ENCODE measurements at regions not wholly inside any gene's neighbourhood (a gene's known extent, or its start where the extent isn't known, plus 50 kb on each side); places are given as distances from the start of the nearest gene placed in this dataset.

DNA sequence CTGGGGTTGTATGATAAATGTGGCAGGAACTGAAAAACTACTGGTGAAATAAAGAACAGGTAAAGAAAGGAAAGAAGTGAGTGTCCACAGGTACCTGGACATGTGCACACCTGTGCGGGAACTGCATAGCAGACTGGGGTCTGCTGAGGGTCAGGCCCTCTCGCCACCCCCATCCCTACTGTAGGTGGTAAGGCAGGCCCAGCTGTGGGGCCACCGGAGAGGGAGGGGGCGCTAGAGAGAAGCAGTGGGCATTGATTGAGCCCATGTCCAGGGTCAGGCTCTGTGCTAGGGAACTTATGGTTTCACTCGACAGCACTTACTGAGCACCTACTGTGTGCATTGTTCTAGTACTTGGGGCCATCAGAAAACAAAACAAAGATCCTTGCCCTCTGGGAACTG, 400.5 kb downstream of the MATN1 start:
- no peak for DNase-seq (ENCODE audit: low read depth in 1 of 2, low spot score in 1 of 2)

DNA sequence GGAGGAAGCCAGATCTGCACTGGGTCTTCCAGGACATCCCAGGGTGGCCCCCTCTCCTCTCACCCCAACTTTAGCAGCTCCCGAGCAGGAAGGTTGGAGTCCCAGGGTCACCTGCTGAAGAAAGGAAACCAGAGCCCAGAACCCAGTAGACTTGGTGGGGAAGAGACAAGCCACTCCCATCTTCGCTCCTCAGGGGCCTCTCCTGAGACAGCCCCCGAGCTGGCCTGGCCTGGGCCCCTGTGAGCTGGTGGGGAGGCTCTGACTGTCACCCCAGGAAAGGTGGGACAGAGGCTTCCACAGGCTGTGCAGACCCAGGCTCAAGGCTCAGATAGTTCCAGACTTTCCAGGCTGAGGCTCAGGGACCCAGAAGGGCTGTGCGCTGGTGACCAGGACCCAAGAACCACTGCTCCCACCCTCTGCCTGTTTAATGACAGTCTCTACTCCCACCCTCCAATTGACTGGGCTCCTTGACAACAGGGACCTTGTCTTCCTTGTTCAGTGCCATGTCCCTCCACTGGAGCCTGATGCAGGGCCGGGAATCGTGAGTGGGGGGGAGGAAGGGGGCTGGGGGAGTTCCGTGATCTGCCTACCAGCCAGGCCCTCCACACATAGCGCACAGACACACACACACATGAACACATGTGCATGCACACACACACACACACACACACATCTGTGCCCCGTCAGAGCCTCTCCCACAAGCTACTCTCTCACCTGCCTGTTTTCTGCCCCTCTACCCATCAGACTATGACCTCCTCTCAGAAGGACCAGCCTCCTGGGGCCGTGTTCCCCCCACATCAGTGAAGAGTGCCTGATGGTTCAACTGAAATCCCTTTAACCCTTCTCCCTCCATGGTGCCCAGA, 401.2 kb downstream of the MATN1 start:
- DNase-seq (ENCODE audit: low read depth in 1 of 2, low spot score in 1 of 2), result no peak

DNA sequence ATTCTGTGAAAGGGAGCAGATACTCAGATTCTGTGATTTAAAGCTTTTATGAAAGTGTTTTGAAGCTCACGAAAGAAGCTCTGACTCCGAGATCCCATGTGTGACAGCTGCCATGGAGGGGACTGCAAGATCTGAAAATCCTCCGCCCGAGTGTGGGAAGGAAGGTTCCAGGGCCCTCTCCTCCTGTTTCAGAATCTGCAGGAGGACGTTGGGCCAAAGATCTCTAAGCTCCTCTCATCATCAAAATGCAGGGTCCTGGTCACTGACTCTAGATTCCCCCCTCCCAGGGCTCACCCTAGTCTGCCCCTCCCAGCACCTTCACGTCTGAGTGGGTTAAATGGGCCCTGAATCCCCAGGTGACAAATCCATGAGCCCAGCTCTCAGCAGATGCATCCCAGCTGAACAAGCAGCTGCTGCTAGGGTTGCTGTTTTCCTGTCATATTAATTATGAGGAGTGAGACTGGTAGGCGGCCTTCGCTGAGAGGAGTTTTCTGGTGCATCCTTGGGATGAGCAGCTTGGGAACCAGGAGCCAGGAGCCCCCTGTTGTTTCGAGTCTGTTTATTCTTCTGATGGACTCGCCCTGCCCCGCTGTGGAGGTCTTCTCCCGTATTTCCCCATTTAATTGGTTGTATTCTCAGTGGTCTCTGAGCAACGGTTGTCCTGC, 402.0 kb downstream of the MATN1 start:
- DNase-seq (ENCODE audit: low read depth in 1 of 2, low spot score in 1 of 2), result no peak

- DNase-seq (ENCODE audit: low read depth in 1 of 2, low spot score in 1 of 2), result no peak
These were observed 402.8 kb downstream of the MATN1 start for GRCh38 chr1:30320581-30320890.

DNA sequence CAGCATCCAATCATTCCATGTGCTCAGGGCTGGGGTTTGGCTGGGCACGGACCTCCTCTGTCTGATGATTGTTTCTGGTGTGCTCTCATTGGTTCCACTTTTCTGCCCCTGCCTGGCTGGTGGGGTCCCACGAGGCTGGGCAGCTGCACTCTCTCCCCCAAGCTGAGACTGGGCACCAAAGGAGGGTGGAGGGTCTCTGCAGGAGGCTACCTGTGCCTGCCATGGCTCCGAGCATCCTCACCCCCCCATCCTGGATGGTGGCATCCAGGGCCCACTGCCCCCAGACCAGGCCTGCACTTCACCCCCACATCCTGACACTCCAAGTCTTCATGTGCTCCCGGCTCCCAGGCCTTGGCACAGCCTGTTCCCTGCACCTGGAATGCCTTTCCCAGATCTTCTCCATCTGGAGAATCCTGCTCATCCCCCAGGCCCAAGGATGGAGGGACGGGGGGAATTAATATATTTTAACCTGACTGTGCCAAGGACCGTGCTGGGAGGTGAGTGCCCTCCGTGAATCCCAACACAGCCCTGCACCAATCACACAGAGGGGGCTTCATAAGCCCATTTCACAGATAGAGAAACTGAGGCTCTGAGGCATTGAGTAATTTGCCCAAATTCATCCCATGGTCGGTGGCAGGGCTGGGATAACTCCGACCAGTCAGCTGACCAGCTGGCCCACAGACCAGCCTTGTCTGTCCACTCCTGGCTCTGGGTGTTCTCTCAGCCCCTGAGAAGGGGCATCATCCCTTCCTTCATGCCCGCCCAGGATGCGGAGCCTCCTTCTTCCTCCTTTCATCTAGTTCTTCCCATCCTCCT, 403.4 kb downstream of the MATN1 start:
- no peak for DNase-seq (ENCODE audit: low read depth in 1 of 2, low spot score in 1 of 2)

DNA sequence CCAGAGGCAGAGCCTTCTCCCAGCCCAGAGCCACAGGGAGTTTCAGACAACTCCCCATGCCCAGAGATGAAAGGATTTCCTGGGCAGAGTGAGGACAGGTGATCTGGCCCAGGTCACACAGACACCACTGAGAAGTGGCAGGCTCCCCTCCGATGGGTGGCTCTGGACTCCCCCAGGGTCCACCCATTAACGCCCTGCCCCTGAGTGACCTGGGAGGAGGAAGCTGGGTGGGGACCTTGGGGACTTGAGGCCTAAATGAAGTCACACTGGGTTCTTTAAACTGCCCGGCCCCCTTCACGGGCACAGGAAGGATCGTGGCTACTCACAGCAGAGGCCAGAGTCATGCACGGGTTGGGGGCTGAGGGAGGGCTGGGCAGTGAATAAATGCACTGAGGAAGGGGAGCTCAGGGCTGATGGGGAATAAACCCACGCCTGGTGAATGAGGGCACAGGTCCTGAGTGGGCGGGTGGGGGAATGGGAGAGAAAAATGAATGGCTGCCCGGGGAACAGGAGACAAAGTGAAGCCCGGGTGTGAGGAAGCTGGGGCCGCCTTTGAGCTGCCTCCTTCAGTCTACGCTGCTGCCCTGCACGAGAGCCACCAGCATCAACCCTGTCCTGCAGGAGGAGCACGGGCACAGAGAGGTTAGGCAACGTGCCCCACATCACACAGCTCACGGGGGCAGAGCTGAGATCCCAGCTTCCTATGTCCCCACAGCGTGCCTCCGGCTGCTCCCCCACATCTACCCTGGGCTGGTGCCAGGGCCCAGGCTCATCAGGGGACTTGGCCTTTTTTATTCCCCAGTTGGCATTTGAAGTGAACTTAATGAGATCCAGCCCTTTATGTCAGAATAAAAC, 404.3 kb downstream of the MATN1 start:
- no peak for DNase-seq (ENCODE audit: low read depth in 1 of 2, low spot score in 1 of 2)

- no peak for DNase-seq (ENCODE audit: low read depth in 1 of 2, low spot score in 1 of 2)
These were observed 405.0 kb downstream of the MATN1 start for GRCh38 chr1:30318413-30318812.

DNA sequence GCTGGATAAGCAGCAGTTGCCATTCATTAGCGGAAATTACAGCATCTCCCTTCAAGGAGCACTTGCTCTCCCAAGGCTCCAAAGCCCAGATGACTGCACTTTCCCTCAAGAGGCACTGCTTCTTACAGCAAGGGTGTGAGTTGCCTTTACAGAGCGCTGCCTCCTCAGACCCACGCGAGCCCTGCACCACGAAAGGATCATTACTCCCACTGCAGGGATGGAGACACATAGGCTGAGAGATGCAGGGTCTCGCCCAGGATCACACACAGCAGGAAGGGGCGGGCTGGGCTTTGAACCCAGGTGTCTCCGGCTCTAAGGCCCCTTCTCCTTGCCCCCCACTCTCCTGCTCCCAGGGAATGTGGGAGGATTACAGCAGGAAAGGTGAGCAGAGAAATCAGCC, 405.5 kb downstream of the MATN1 start:
- DNase-seq (ENCODE audit: low read depth in 1 of 2, low spot score in 1 of 2), result no peak

- DNase-seq (ENCODE audit: low read depth in 1 of 2, low spot score in 1 of 2), result no peak
These were observed 407.3 kb downstream of the MATN1 start for GRCh38 chr1:30316056-30316455.

- no peak for DNase-seq (ENCODE audit: low read depth in 1 of 2, low spot score in 1 of 2)
These were observed 408.0 kb downstream of the MATN1 start for GRCh38 chr1:30315185-30315960.

DNA sequence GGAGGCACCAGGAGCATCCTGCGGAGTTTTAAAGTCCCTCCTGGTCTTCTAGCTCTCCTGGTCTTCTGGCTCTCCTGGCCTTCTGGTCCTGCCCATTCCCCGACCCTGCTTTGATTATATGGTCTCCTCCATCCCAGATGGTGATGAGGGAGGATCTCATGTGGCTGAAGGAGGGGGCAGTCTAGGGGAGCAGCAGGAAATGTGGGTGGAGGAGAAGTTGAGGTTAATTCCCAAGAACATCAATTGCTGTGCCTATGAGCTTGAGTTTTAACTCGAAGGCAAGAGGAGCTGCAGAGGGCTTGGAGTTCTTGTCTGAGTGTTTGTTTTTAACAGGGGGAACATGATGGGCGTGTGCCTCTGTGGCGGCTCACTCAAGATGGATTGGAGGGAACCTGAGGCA, 408.8 kb downstream of the MATN1 start:
- DNase-seq (ENCODE audit: low read depth in 1 of 2, low spot score in 1 of 2), result no peak

- no peak for DNase-seq (ENCODE audit: low read depth in 1 of 2, low spot score in 1 of 2)
These were observed 409.8 kb downstream of the MATN1 start for GRCh38 chr1:30313584-30313983.

- DNase-seq (ENCODE audit: low read depth in 1 of 2, low spot score in 1 of 2), result no peak
These were observed 410.2 kb downstream of the MATN1 start for GRCh38 chr1:30313176-30313575.

DNA sequence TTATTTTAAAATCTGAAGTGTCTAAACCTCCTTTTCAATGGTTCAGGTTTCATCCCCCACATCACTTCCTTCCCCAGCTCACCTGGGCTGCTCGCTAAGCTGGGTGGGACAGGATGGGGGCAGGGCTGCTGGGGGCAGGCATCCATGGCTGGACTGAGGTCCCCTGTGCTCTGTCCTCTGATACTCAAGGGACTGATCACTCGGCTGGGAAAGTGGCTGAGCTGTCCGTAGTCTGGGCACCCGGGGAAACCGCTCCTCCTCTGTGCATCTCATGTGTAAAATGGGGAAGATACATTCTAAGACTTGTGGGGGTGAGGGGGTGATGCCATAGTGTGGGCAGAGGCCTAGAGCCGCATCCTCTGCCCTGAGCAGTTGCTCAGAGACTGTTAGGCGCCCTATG, 411.2 kb downstream of the MATN1 start:
- no peak for DNase-seq (ENCODE audit: low read depth in 1 of 2, low spot score in 1 of 2)

- DNase-seq (ENCODE audit: low read depth in 1 of 2, low spot score in 1 of 2), result no peak
These were observed 411.6 kb downstream of the MATN1 start for GRCh38 chr1:30311749-30312148.

DNA sequence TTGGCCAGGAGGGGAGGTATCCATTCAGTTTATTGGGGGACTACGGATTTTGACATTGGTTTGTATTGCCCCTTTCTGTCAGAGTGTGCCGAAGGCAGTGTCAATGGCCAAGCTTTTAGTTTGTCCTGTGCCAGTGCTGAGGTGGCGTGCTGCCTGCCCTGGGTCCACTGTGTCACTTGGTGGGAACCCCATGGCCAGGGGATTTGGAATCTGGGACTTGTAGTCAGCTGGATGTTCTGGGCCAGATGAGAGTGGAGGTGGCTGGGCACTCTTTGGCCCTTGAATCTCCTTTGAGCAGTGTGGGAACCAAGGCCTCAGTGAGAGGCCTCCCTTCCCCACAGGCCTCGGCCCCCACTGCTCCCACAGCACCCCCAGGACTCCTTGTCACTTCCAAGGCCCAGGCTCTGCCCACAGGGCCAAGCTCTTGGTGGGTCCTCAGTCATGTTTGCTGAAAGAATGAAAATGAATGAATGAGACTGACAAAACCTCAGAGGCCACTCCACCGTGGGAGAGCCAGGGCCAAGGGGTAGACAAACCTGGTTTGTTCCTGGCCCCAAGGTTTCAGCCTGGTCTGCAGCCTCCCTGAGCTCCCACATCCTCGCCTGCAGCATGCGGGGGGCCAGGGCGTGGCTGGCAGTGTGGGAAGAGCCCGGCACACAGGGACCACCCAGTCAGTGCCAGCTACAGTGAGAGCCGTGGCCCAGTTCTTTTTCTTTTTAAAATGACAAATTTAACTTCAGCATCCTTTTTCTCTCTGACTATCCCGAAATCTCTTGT, 412.2 kb downstream of the MATN1 start:
- no peak for DNase-seq (ENCODE audit: low read depth in 1 of 2, low spot score in 1 of 2)

- no peak for DNase-seq (ENCODE audit: low read depth in 1 of 2, low spot score in 1 of 2)
These were observed 416.2 kb downstream of the MATN1 start for GRCh38 chr1:30307182-30307581.

DNA sequence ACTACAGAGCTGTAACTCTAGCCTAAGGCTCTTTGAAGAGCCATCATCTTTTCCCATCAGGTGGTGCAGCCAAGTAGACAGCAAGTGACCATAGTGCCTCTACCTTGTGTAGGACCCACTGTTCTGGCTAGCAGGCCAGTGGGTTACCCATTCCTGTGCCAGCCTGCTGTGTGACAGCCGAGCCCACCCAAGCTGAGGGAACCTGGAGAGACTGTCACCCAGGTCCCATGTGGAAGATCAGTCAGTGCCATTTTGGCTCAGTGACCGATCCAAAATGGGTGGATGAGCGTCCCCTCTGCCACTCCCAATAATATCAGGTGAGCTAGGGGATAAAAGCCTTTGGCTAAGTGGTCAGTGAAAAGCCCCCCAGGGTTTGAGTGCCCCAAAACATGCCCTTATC, 417.9 kb downstream of the MATN1 start:
- DNase-seq (ENCODE audit: low read depth in 1 of 2, low spot score in 1 of 2), result no peak

DNA sequence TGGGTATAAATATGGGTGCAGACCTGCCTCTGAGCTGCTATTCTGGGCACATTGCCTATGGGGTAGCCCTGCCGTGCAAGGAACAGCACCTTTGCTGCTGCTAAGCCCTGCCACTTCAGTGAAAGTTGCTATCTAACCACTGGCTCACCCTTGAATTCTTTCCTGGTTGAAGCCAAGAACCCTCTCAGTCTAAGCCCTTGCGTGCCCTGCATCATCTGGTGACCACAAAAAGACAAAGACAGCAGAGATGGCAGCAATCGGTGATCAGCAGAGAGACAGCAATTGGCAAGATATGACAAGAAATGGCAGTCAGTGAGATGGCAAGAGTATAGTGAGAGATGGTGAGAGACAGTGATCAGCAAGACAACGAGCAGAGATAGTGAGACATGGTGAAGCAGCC, 418.3 kb downstream of the MATN1 start:
- no peak for DNase-seq (ENCODE audit: low read depth in 1 of 2, low spot score in 1 of 2)

DNA sequence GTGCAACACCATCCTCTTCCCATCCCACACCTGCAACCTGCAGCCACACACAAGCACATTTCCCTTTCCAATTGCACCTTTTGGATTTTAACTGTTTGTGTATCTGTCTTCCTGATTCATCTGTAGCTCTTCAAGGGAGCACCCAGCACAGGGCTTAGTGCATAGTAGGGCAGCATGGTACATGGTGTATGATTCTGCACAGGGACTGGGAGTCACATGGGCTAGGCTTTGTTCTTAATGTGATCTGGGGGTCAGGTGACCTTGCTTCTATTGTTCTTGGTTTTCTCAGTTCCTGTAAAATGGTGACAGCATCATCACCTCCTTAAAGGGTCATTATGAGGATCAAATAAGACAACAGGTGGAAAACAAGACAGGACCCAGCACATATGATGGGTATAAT, 419.3 kb downstream of the MATN1 start:
- DNase-seq (ENCODE audit: low read depth in 1 of 2, low spot score in 1 of 2), result no peak

All from stimulated activated CD4-positive, alpha-beta T cell treated with anti-CD3 and anti-CD28 coated beads, Interleukin-15, amount 100 ng/mL, for 1 hour (primary cell).